ES-I3 (cell line): ENCODE measurements at regions not wholly inside any gene's neighbourhood (a gene's known extent, or its start where the extent isn't known, plus 50 kb on each side); places are given as distances from the start of the nearest gene placed in this dataset.

Source experiments
- H3K36me3 ChIP-seq: 2 replicates; pipeline ENCODE4 v1.6.1; 2013; ENCODE audit warnings: mild to moderate bottlenecking, low read length, control low read depth, moderate library complexity; ENCODE audit not compliant: insufficient read depth
- H3K4me1 ChIP-seq: 2 replicates; pipeline ENCODE4 v1.6.1; 2013; ENCODE audit warnings: mild to moderate bottlenecking, control low read depth, low read length; ENCODE audit not compliant: insufficient read depth
- H3K9ac ChIP-seq: 2 replicates; pipeline ENCODE4 v1.6.1; 2013; ENCODE audit warnings: low read depth, mild to moderate bottlenecking, low read length, moderate library complexity
- H3K9me3 ChIP-seq: 2 replicates; pipeline ENCODE4 v1.6.1; 2013; ENCODE audit warnings: mild to moderate bottlenecking, low read length, moderate library complexity; ENCODE audit not compliant: control insufficient read depth, insufficient read depth

- H3K9ac ChIP-seq = no peak overlapping the region
- H3K9me3 ChIP-seq = no peaks in the 10 kb centered on the region
- H3K36me3 ChIP-seq = no peaks in the 10 kb centered on the region
- H3K4me1 ChIP-seq = 0 out of 2 replicates have a peak, but pooled peaks cover 2% of the 10 kb centered on the region
Observed at GRCh38 chr12:33676866-33677265, 237.2 kb upstream of the SYT10 start.

- no peak overlapping the region for H3K9ac ChIP-seq
- no peaks in the 10 kb centered on the region for H3K4me1 ChIP-seq
- H3K36me3 ChIP-seq = no peaks in the 10 kb centered on the region
- H3K9me3 ChIP-seq = no peaks in the 10 kb centered on the region
Observed at GRCh38 chr12:33678221-33678964, 238.8 kb upstream of the SYT10 start.

- no peaks in the 10 kb centered on the region for H3K36me3 ChIP-seq
- H3K9me3 ChIP-seq = no peaks in the 10 kb centered on the region
- no peak overlapping the region for H3K9ac ChIP-seq
- no peaks in the 10 kb centered on the region for H3K4me1 ChIP-seq
Observed at GRCh38 chr12:33690562-33690961, 250.9 kb upstream of the SYT10 start.

- no peak overlapping the region for H3K9ac ChIP-seq
- H3K4me1 ChIP-seq = no peaks in the 10 kb centered on the region
- no peaks in the 10 kb centered on the region for H3K9me3 ChIP-seq
- no peaks in the 10 kb centered on the region for H3K36me3 ChIP-seq
Observed at GRCh38 chr12:33703221-33703620, 263.6 kb upstream of the SYT10 start.

- Histone ChIP-seq H3K9ac (no peak overlapping the region), H3K9me3 (no peaks in the 10 kb centered on the region), H3K36me3 (no peaks in the 10 kb centered on the region), H3K4me1 (no peaks in the 10 kb centered on the region)
Observed at GRCh38 chr12:33706927-33707326, 267.3 kb upstream of the SYT10 start.

GRCh38 chr12:33708935-33709334, 269.3 kb upstream of the SYT10 start:
- Histone ChIP-seq H3K9ac (no peak overlapping the region), H3K9me3 (no peaks in the 10 kb centered on the region)

GRCh38 chr12:33710548-33710947, 270.9 kb upstream of the SYT10 start:
- Histone ChIP-seq H3K9me3 (no peaks in the 10 kb centered on the region), H3K9ac (no peak overlapping the region), H3K4me1 (no peaks in the 10 kb centered on the region), H3K36me3 (no peaks in the 10 kb centered on the region)

More at GRCh38 chr12:33708935-33709334, 269.3 kb upstream of the SYT10 start:
- H3K36me3 ChIP-seq = no peaks in the 10 kb centered on the region
- H3K4me1 ChIP-seq = no peaks in the 10 kb centered on the region

- no peaks in the 10 kb centered on the region for H3K4me1 ChIP-seq
- no peaks in the 10 kb centered on the region for H3K36me3 ChIP-seq
- no peak overlapping the region for H3K9ac ChIP-seq
- no peaks in the 10 kb centered on the region for H3K9me3 ChIP-seq
Observed at GRCh38 chr12:33718631-33719030, 279.0 kb upstream of the SYT10 start.

- H3K9ac ChIP-seq = no peak overlapping the region
- no peaks in the 10 kb centered on the region for H3K4me1 ChIP-seq
- H3K36me3 ChIP-seq = no peaks in the 10 kb centered on the region
- H3K9me3 ChIP-seq = no peaks in the 10 kb centered on the region
Observed at GRCh38 chr12:33721561-33721960, 281.9 kb upstream of the SYT10 start.

- no peaks in the 10 kb centered on the region for H3K36me3 ChIP-seq
- no peaks in the 10 kb centered on the region for H3K4me1 ChIP-seq
- no peak overlapping the region for H3K9ac ChIP-seq
- no peaks in the 10 kb centered on the region for H3K9me3 ChIP-seq
Observed at GRCh38 chr12:33724867-33725266, 285.2 kb upstream of the SYT10 start.

GRCh38 chr12:33734871-33735270, 287.4 kb upstream of the ALG10 start:
- Histone ChIP-seq H3K9ac (no peak overlapping the region), H3K9me3 (no peaks in the 10 kb centered on the region), H3K36me3 (no peaks in the 10 kb centered on the region), H3K4me1 (no peaks in the 10 kb centered on the region)

- Histone ChIP-seq H3K9me3 (no peaks in the 10 kb centered on the region), H3K36me3 (no peaks in the 10 kb centered on the region), H3K9ac (no peak overlapping the region), H3K4me1 (no peaks in the 10 kb centered on the region)
Observed at GRCh38 chr12:33752854-33753253, 269.4 kb upstream of the ALG10 start.

GRCh38 chr12:33757701-33758100, 264.6 kb upstream of the ALG10 start:
- H3K9me3 ChIP-seq = no peaks in the 10 kb centered on the region
- H3K9ac ChIP-seq = no peak overlapping the region
- no peaks in the 10 kb centered on the region for H3K4me1 ChIP-seq
- H3K36me3 ChIP-seq = no peaks in the 10 kb centered on the region

GRCh38 chr12:33759279-33759678, 263.0 kb upstream of the ALG10 start:
- H3K4me1 ChIP-seq = no peaks in the 10 kb centered on the region
- H3K9ac ChIP-seq = no peak overlapping the region
- no peaks in the 10 kb centered on the region for H3K36me3 ChIP-seq
- H3K9me3 ChIP-seq = no peaks in the 10 kb centered on the region

- H3K4me1 ChIP-seq = no peaks in the 10 kb centered on the region
- no peaks in the 10 kb centered on the region for H3K9me3 ChIP-seq
- no peak overlapping the region for H3K9ac ChIP-seq
- H3K36me3 ChIP-seq = no peaks in the 10 kb centered on the region
Observed at GRCh38 chr12:33763331-33763730, 259.0 kb upstream of the ALG10 start.
